OCI-LY7 (cell line): ENCODE measurements at regions not wholly inside any gene's neighbourhood (a gene's known extent, or its start where the extent isn't known, plus 50 kb on each side); places are given as distances from the start of the nearest gene placed in this dataset.

ENCODE experiments used
- CTCF ChIP-seq: fragments of 200-600 bp; sonication (generic); conservative IDR thresholded peaks from 2 replicates; pipeline ENCODE4 v1.5.1; 2014; ENCODE audit warnings: mild to moderate bottlenecking, antibody characterized with exemption, low read length, moderate library complexity, mixed read lengths
- EZH2phosphoT487 ChIP-seq: fragments of 200-600 bp; sonication (generic); IDR thresholded peaks from 2 replicates; pipeline ENCODE4 v1.6.1; 2018; ENCODE audit warnings: low read depth, borderline replicate concordance, mild to moderate bottlenecking, mixed run types, antibody characterized with exemption, low read length, moderate library complexity, mixed read lengths

- TF ChIP-seq CTCF (no peak), EZH2phosphoT487 (no peak)
Observed at GRCh38 chr10:83572036-83572435, 567.3 kb upstream of the GHITM start.
